GM19238 (cell line): ENCODE measurements at regions not wholly inside any gene's neighbourhood (a gene's known extent, or its start where the extent isn't known, plus 50 kb on each side); places are given as distances from the start of the nearest gene placed in this dataset.
A peak's percentile ranks its signal among the peaks of the same experiment; 100 is the strongest.
"Not testable (repeated sequence)": the region's sequence is repeated elsewhere in the genome, so short reads cannot be mapped to it uniquely, and the experiment has no call there.

Experiments
- DNase-seq: peaks from one replicate; pipeline ENCODE4 v3.0.0; 2011; ENCODE audit warnings: low spot score; ENCODE audit not compliant: insufficient read length

GRCh38 chr12:102728506-102729242 is 188.4 kb downstream of the PAH start:
- DNase-seq = no peak

- no peak for DNase-seq
Observed at GRCh38 chr12:102726686-102727085, 190.4 kb downstream of the PAH start.

- DNase-seq = no peak
Observed at GRCh38 chr12:102722147-102722546, 194.9 kb downstream of the PAH start.

- no peak for DNase-seq
Observed at GRCh38 chr12:102708108-102708507, 208.9 kb downstream of the PAH start.

- DNase-seq = peak; percentile 39
Observed at GRCh38 chr12:102702447-102703114, 214.5 kb downstream of the PAH start.

- no peak for DNase-seq
Observed at GRCh38 chr12:102696045-102696444, 215.7 kb upstream of the IGF1 start.

GRCh38 chr12:102694903-102695302 is 214.5 kb upstream of the IGF1 start:
- DNase-seq = no peak

- no peak for DNase-seq
Observed at GRCh38 chr12:102691773-102692555, 211.6 kb upstream of the IGF1 start.

GRCh38 chr12:102690253-102690652 is 209.9 kb upstream of the IGF1 start:
- DNase-seq = no peak

- DNase-seq = no peak
Observed at GRCh38 chr12:102689701-102690100, 209.3 kb upstream of the IGF1 start.

- no peak for DNase-seq
Observed at GRCh38 chr12:102687523-102687922, 207.2 kb upstream of the IGF1 start.

GRCh38 chr12:102685841-102686240 is 205.5 kb upstream of the IGF1 start:
- DNase-seq = no peak

- no peak for DNase-seq
Observed at GRCh38 chr12:102685172-102685571, 204.8 kb upstream of the IGF1 start.

- DNase-seq = no peak
Observed at GRCh38 chr12:102682366-102683289, 202.3 kb upstream of the IGF1 start.

- DNase-seq = no peak
Observed at GRCh38 chr12:102681747-102682146, 201.4 kb upstream of the IGF1 start.

- DNase-seq = no peak
Observed at GRCh38 chr12:102681309-102681708, 200.9 kb upstream of the IGF1 start.

- no peak for DNase-seq
Observed at GRCh38 chr12:102680304-102680703, 199.9 kb upstream of the IGF1 start.

GRCh38 chr12:102676812-102677211 is 196.4 kb upstream of the IGF1 start:
- no peak for DNase-seq

- DNase-seq = no peak
Observed at GRCh38 chr12:102675672-102676071, 195.3 kb upstream of the IGF1 start.

GRCh38 chr12:102673606-102674005 is 193.2 kb upstream of the IGF1 start:
- DNase-seq = no peak

GRCh38 chr12:102672212-102672611 is 191.8 kb upstream of the IGF1 start:
- not testable (repeated sequence) for DNase-seq
